ENCODE measurements at regions not wholly inside any gene's neighbourhood (a gene's known extent, or its start where the extent isn't known, plus 50 kb on each side); places are given as distances from the start of the nearest gene placed in this dataset.

DNA sequence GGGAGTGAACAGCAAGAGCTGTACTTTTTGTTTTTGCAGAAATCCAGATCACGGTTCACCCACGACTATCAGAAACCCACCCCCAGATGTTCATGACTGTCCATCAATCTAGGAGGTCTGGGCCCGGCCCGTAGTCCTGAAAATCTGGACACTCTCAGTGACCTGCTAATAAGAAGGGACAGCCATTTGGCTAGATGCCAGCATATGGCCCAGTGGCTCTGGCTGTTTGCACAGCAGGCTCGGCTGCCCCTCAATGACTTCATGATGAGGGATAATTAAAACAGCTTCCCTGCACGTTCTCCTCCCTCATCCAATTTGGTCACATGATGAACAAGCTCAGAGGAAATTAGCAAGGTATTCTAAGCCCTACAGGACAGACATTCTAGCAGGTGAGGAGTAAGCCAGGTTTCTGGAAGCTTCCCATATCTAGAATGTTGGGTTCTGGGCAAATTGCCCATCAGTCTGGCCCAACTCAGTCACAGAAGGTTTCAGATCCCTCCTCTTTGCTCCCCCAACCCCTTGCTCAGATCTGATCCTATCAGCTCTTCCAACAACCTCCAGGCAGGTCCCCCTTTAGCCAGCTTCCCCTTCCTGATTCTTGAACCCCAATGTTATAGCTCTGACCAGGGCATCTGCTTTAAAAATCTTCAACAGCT is 397.3 kb downstream of the SHANK2 start:
- TF ChIP-seq, protein P1, sequence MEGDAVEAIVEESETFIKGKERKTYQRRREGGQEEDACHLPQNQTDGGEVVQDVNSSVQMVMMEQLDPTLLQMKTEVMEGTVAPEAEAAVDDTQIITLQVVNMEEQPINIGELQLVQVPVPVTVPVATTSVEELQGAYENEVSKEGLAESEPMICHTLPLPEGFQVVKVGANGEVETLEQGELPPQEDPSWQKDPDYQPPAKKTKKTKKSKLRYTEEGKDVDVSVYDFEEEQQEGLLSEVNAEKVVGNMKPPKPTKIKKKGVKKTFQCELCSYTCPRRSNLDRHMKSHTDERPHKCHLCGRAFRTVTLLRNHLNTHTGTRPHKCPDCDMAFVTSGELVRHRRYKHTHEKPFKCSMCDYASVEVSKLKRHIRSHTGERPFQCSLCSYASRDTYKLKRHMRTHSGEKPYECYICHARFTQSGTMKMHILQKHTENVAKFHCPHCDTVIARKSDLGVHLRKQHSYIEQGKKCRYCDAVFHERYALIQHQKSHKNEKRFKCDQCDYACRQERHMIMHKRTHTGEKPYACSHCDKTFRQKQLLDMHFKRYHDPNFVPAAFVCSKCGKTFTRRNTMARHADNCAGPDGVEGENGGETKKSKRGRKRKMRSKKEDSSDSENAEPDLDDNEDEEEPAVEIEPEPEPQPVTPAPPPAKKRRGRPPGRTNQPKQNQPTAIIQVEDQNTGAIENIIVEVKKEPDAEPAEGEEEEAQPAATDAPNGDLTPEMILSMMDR (IDR thresholded peaks at IDR 0.05; ENCODE audit: low read depth, low read length), result no peak
- no peak for DNase-seq (ENCODE audit: low read depth in 2 of 2)
- no peak overlapping the region for H3K4me3 ChIP-seq (replicated peaks in 1 of 2; ENCODE audit: low read depth in 2 of 2, low read length in 2 of 2)

DNA sequence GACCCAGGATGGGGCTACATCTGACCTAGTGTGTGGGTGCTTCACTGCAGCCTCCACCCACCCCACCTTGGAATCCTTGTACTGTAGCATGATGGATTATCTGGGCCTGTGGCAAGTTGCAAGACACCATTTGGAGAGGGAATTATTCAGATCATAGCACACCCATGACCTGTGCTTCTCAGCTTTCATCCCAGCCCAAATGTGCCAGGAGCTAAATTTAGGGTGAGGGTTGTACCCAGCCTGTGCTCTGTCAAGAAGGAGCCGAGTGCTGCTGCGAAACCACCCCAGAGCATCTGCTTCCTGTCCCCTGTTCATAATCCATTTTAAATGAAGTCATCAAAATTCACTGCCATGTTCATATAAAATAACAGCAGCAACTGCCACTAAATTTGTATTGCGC is 394.5 kb downstream of the SHANK2 start:
- no peak for DNase-seq (ENCODE audit: low read depth in 2 of 2)
- no peak overlapping the region for H3K4me3 ChIP-seq (replicated peaks in 1 of 2; ENCODE audit: low read depth in 2 of 2, low read length in 2 of 2)
- TF ChIP-seq, protein P1 (IDR thresholded peaks at IDR 0.05; ENCODE audit: low read depth, low read length), result no peak

DNA sequence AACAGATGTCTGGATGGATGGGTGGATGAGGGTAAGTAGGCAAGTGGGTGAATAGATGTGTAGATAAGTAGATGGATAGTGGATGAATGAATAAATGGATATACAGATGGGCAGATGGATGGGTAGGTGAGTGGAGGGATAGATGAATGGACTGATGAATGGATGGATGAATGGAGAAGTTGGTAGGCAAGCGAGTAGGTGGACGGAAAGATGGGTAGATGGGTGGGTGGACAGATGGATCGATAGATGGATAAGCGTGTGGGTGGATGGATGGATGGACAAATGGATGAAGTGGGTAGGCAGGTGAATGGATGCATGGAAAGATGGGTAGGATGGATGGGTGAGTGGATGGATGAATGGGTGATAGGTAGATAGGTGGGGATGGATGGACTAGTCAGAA is 393.2 kb downstream of the SHANK2 start:
- TF ChIP-seq, protein P1 (IDR thresholded peaks at IDR 0.05; ENCODE audit: low read depth, low read length), result no peak
- H3K4me3 ChIP-seq (replicated peaks in 1 of 2; ENCODE audit: low read depth in 2 of 2, low read length in 2 of 2), result no peak overlapping the region
- no peak for DNase-seq (ENCODE audit: low read depth in 2 of 2)

DNA sequence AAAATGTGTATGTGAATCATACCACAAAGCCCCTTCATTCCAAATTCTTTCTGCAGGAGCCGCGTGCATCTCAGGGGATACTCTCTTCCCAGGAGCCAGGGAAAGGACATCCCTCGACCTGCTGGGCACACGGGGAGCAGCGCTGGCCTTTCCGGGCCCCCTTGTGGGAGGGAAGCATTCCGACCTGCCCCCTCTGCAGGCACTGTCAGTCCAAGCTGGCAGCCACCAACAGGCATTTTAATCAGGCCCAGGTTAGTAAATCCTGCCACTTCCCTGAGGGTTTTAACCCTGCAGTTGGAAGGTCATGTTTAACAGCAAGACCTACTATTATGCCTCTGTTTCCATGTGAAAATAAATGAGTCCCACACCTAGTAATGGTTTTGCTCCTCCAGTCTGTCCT is 391.5 kb downstream of the SHANK2 start:
- H3K4me3 ChIP-seq (replicated peaks in 1 of 2; ENCODE audit: low read depth in 2 of 2, low read length in 2 of 2), result no peak overlapping the region
- TF ChIP-seq, protein P1 (IDR thresholded peaks at IDR 0.05; ENCODE audit: low read depth, low read length), result no peak
- no peak for DNase-seq (ENCODE audit: low read depth in 2 of 2)

DNA sequence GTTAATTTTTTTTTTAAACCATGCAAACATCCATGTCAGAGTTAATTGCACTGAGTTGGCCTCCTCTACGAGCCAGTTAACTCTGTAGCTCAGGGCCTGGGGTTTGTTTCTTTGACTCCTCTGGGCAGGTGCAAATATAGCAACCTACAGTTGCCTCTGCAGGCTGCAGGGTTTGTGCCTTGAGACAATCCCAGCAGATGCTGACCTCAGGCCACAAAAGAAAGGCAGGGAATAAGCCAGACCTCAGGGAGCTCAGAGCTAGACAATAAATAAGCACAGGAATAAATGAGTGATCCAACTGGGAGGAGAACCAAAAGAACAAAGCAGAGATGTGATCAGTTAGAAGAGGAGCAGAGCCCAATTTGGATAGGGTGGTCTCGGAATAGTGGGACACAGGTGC is 390.8 kb downstream of the SHANK2 start:
- DNase-seq (ENCODE audit: low read depth in 2 of 2), result no peak
- H3K4me3 ChIP-seq (replicated peaks in 1 of 2; ENCODE audit: low read depth in 2 of 2, low read length in 2 of 2), result no peak overlapping the region
- TF ChIP-seq, protein P1 (IDR thresholded peaks at IDR 0.05; ENCODE audit: low read depth, low read length), result no peak

DNA sequence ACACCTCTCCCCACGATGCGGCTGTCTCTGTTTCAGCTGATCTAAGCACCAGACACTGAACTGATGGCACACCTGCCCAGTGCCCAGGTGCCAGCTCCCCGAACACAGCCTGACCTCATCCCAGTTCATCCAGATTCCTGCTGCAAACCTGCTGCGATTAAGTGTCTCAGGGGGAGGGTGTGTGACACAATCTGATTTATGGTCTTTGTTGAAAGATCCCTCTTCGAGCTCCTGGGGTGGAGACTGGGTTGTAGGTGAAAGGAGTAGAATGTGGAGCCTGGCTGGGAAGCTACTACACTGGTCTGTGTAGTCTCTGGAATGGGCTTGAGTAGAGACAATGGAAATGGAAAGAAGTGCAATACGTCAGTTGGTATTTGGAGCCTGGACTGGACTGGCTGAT is 390.3 kb downstream of the SHANK2 start:
- TF ChIP-seq, protein P1 (IDR thresholded peaks at IDR 0.05; ENCODE audit: low read depth, low read length), result no peak
- no peak for DNase-seq (ENCODE audit: low read depth in 2 of 2)
- no peak overlapping the region for H3K4me3 ChIP-seq (replicated peaks in 1 of 2; ENCODE audit: low read depth in 2 of 2, low read length in 2 of 2)

DNA sequence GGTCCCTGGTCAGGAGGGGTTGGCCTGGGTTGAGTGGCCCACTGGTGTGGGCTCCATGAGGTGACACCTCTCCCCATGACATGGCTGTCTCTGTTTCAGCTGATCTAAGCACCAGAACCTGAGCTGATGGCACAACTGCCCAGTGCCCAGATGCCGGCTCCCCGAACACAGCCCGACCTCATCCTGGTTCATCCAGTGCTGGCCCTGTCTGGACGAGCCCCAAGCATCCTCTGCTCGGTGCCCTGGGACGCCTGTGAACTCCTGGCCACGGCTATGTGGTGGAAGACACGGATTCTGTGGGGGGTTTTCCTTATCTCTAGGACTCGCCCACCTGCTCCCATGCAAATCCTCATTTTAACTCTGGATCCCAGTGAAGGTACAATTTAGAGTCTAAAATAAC is 389.2 kb downstream of the SHANK2 start:
- H3K4me3 ChIP-seq (replicated peaks in 1 of 2; ENCODE audit: low read depth in 2 of 2, low read length in 2 of 2), result no peak overlapping the region
- TF ChIP-seq, protein P1 (IDR thresholded peaks at IDR 0.05; ENCODE audit: low read depth, low read length), result no peak
- DNase-seq (ENCODE audit: low read depth in 2 of 2), result no peak

Measured in cardiac fibroblast (primary cell).